H1 (cell line): ENCODE measurements at regions not wholly inside any gene's neighbourhood (a gene's known extent, or its start where the extent isn't known, plus 50 kb on each side); places are given as distances from the start of the nearest gene placed in this dataset.

ENCODE experiments used
- CHD7 ChIP-seq: fragments of 300-600 bp; sonication (generic); IDR thresholded peaks from 2 replicates; pipeline ENCODE4 v1.7.1; 2012; ENCODE audit warnings: low read length, moderate library complexity, mild to moderate bottlenecking, inconsistent platforms; ENCODE audit not compliant: insufficient replicate concordance

- no peak for TF ChIP-seq CHD7
Observed at GRCh38 chr2:239538357-239539052, 137.7 kb upstream of the HDAC4 start (continued).
